GM10266 (cell line): ENCODE measurements at regions not wholly inside any gene's neighbourhood (a gene's known extent, or its start where the extent isn't known, plus 50 kb on each side); places are given as distances from the start of the nearest gene placed in this dataset.

ENCODE experiments used
- DNase-seq: peaks from one replicate; pipeline ENCODE4 v3.0.0; 2012; ENCODE audit errors: extremely low spot score
- CTCF ChIP-seq: IDR thresholded peaks from 2 replicates; pipeline ENCODE4 v1.5.1; 2012; ENCODE audit warnings: mild to moderate bottlenecking, low read depth; ENCODE audit not compliant: control insufficient read depth, insufficient read depth; ENCODE audit errors: missing control alignments

- TF ChIP-seq CTCF = peak; percentile 44
- peak; percentile 6 for DNase-seq
These were observed 367.4 kb downstream of the SPRY2 start for GRCh38 chr13:79973533-79973963.

- no peak for DNase-seq
- no peak for TF ChIP-seq CTCF
These were observed 368.8 kb downstream of the SPRY2 start for GRCh38 chr13:79972066-79972569.

- TF ChIP-seq CTCF = no peak
These were observed 374.4 kb downstream of the SPRY2 start for GRCh38 chr13:79966493-79966895.

GRCh38 chr13:79966059-79966458 is 374.9 kb downstream of the SPRY2 start:
- no peak for DNase-seq
- no peak for TF ChIP-seq CTCF

More at GRCh38 chr13:79966493-79966895, 374.4 kb downstream of the SPRY2 start:
- no peak for DNase-seq

- no peak for TF ChIP-seq CTCF
- DNase-seq = no peak
These were observed 394.4 kb downstream of the SPRY2 start for GRCh38 chr13:79946556-79946955.

GRCh38 chr13:79943346-79944023 is 397.4 kb downstream of the SPRY2 start:
- no peak for TF ChIP-seq CTCF
- DNase-seq = no peak

GRCh38 chr13:79941752-79942151 is 399.2 kb downstream of the SPRY2 start:
- DNase-seq = no peak
- no peak for TF ChIP-seq CTCF
